ENCODE measurements at regions not wholly inside any gene's neighbourhood (a gene's known extent, or its start where the extent isn't known, plus 50 kb on each side); places are given as distances from the start of the nearest gene placed in this dataset.
"Not testable (repeated sequence)": the region's sequence is repeated elsewhere in the genome, so short reads cannot be mapped to it uniquely, and the experiment has no call there.

DNA sequence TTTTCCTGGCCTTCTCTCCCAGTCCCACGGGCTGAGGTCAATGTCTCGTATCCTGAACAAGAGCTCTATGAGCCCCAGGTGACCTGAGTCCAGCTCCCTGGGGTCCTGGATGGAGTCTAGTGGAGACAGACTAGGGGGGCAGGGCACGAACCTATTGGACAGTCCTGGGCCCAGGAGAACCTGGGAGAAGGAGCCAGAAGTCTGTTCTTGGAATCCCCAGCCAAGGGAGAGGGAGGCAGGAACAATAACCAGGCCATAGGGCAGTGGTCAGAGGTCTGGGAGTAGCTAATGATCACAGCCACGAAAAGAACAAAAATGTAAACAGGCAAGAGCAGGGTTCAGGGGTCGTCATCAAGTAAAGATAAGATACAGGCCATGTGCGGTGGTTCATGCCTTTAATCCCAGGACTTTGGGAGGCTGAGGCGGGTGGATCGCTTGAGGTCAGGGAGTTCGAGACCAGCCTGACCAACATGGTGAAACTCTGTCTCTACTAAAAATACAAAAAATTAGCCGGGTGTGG is 60.8 kb downstream of the COPRS start:
- DNase-seq (ENCODE audit: low read depth in 2 of 2) = no peak

DNA sequence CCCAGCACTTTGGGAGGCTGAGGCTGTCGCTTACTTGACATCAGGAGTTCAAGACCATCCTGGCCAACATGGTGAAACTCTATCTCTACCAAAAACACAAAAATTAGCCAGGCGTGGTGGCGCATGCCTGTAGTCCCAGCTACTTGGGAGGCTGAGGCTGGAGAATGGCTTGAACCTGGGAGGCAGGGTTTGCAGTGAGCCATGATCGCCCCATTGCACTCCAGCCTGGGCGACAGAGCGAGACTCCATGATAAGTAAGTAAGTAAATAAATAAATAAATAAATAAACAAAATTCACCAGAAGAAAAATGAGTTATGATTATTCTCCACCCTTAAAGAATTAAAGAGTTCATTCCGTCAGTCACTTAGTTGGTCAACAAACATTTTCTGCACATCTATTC is 63.1 kb downstream of the COPRS start:
- not testable (repeated sequence) for DNase-seq (ENCODE audit: low read depth in 2 of 2)

DNA sequence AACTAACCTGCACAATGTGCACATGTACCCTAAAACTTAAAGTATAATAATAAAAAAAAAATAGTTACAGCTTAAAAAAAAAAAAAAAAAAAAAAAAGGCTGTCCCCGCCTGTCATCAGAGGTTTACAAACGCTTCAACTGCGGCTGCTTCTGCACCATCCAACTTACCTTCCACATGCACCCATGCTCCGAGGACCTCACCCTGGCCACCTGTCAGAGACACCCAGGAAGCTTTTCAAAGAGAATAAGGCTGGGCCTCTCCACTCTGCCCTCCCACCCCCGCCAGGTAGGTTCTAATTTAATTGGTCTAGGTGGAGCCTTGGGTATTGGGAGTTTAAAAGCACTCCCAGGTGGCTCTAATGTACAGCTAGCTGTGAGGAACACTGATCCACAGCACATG is 64.9 kb downstream of the COPRS start:
- DNase-seq (ENCODE audit: low read depth in 2 of 2) = no peak

- DNase-seq (ENCODE audit: low read depth in 2 of 2) = not testable (repeated sequence)
Measured at GRCh38 chr17:31793634-31794033, 65.4 kb downstream of the COPRS start.

DNA sequence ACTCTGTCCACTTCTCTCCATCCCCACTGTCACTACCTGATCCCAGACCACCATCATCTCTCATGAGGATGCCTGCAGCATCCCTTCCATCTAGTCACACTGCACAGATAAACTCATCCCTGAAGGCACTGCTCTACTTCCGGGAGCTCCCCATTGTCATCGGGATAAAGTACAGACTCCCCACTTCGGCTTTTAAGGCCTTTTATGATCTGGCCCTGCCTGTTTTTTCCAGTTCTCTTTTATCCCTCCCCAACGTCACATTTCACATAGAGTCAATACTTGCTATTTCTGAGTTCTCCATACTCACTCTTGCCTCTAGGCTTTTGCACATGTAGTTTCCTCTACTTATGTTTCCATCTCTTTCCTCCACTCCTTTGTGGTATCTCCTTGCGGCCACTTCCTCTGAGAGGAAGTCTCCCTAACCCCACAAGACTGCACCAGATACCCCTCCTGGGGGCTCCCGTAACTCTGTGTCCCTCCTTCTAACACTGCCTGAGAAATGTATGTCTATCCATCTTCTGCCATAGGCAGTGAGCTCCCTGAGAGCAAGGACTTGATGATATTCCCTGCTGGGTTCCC is 66.9 kb downstream of the COPRS start:
- DNase-seq (ENCODE audit: low read depth in 2 of 2) = no peak

DNA sequence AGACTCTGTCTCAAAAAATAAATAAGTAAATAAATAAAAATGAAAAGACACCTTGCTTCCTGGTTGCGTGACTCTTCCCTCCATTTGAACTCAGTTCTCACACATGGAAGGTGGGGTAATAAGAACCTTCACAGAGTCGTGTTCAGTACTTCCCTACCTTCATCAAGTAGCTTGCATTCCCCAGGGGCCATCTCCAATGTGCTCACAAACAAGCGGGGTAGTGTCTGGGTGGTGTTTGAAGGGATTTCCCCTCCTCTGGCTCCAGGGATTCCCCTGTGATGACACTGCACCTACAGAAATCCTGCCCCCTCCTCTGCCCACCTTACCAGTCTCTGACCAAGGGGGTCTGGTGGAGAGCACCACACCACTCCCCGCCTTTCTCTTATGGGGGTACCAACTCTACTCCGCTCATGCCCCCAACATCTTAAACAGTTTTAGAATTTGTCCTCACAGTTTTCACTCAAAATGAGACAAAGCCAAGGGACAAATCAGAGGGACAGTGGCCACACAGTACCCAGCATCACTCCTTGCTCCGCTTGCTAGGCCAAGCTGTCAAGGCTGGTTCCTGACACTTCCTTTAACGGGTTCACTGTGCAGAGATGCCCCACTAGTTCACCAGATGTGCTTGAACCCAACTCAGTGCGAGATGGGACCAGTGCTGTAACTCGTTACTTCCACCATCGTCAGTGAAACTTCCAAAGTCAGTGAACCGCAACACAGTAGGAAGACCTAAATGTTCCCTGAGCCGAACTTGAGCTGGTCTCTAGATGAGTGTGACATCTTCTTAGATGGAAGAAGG is 69.1 kb downstream of the COPRS start:
- DNase-seq (ENCODE audit: low read depth in 2 of 2) = no peak

DNA sequence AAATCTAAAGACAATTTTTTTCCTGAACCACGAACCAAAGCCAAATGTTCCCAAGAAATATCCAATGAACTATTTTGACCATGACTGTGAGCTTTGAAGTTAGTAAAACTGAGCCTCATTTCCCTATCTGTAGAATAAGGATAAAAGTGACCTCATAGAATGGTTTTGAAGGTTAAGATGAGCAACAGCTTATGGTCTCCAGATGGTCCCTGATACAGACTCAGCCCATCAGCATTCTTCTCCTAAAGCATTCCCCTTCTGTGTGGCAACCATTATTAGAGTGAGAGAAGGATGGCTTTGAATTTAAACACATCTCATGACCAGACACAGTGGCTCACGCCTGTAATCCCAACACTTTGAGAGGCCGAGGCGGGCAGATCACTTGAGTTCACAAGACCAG is 70.1 kb downstream of the COPRS start:
- DNase-seq (ENCODE audit: low read depth in 2 of 2) = no peak

GRCh38 chr17:31788571-31788946 is 70.5 kb downstream of the COPRS start:
- no peak for DNase-seq (ENCODE audit: low read depth in 2 of 2)

DNA sequence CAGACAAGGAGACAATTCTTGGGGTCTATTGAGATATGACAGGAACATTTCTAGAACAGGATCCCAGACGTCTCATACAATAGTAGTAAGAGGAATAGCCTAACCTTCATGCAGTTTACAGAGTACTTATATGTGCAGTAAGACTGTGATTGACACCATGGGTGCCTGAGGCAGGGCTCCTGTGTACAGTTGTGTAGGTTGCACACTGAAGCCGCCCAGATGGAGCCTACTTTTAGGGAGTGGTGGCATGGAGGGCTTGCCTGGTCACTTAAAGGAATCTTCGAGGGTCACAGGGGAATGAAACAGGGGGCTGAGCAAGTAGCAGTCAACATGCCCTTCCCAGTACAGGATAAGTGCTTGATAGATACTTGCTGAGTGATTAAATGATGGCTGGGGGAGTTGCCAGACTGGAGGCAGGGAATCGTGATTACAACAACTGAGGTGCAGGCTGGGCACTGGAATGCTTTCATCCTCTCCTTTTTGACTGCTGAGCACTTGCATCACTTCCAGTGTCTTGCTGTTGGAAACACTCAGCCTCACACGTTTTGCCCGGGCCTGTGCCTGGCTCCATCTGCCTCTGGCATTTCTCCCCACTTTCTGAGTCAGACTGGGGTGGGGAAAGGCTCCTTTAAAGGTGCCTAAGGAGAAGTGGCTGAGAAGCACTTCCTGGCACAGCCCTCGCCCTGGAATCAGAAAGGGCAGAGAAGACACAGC is 71.0 kb downstream of the COPRS start:
- no peak for DNase-seq (ENCODE audit: low read depth in 2 of 2)

DNA sequence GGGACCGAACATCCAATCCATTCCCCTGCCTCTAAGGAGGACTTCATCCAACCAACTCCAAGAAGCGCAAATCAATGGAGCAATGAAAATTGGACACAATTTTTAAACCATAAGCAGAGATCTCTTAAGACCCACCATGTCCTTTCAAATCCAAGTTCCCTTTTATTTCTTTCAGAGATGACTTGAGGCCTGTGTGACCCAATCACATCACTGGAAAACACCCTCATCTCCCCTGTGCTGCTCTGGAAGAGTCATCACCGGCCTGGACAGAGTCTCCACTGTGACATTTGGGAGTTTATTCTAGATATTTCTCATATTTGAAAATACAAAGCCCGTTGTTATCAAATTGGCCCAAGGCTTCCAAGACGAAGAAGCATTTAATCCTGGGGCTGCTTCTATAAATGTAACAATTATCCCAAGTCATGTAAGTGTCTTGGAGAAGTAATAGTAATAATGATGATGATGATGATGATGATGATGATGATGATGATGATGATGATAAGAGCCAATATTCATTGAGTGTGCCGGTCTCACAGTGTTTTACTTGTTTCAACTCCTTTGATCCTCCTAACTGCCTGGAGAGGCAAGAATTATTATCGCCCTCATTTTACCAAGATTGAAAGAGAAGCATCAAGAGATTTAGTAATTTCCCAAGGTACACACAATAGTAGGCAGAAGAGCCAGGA is 72.1 kb downstream of the COPRS start:
- DNase-seq (ENCODE audit: low read depth in 2 of 2) = no peak

DNA sequence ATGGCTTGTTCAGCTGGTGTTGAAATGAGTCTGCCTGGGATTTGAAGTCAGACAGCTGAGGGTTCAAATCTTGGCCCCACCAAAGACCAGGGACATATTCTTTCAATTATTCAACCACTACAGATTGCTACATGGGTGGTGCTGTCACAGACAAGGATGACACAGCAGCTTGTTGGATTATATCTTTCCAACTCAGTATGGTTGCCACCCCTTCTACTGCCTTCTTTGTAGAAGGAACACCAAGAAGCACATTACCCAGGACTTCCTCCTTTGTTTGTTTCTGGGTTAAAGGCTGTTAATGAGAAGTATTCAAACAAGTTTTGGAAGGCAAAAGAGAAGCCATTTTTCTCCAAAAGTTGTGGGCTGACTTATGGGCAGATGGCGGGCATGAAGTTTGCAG is 78.6 kb downstream of the COPRS start:
- no peak for DNase-seq (ENCODE audit: low read depth in 2 of 2)

GRCh38 chr17:31778523-31778922 is 80.5 kb downstream of the COPRS start:
- no peak for DNase-seq (ENCODE audit: low read depth in 2 of 2)

DNA sequence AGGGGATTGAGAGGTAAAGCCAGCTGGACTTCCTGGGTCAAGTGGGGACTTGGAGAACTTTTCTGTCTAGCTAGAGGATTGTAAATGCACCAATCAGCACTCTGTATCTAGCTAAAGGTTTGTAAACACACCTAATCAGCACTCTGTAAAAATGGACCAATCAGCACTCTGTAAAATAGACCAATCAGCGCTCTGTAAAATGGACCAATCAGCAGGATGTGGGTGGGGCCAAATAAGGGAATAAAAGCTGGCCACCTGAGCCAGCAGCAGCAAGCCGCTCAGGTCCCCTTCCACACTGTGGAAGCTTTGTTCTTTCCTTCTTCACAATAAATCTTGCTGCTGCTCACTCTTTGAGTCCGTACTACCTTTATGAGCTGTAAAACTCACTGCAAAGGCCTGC is 87.7 kb downstream of the COPRS start:
- DNase-seq (ENCODE audit: low read depth in 2 of 2) = not testable (repeated sequence)

- DNase-seq (ENCODE audit: low read depth in 2 of 2) = not testable (repeated sequence)
Measured at GRCh38 chr17:31770501-31770900, 88.5 kb downstream of the COPRS start.

DNA sequence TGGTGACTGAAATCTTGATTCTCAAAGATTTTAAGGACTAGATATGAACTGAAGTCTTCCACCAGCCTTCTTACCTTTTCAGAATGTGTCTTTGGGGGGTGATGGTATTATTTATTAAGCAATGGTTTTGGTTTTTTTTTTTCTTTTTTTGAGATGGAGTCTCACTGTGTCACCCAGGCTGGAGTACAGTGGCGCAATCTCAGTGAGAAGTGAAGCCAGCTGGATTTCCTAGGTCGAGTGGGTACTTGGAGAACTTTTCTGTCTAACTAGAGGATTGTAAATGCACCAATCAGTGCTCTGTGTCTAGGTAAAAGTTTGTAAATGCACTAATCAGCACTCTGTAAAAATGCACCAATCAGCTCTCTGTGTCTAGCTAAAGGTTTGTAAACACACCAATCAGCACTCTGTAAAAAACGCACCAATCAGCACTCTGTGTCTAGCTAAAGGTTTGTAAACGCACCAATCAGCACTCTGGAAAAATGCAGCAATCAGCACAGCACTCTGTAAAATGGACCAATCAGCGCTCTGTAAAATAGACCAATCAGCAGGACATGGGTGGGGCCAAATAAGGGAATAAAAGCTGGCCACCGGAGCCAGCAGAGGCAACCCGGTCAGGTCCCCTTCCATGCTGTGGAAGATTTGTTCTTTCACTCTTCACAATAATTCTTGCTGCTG is 97.1 kb downstream of the COPRS start:
- DNase-seq (ENCODE audit: low read depth in 2 of 2) = not testable (repeated sequence)

GRCh38 chr17:31758646-31759045 is 100.4 kb downstream of the COPRS start:
- no peak for DNase-seq (ENCODE audit: low read depth in 2 of 2)

GRCh38 chr17:31757097-31757496 is 101.9 kb downstream of the COPRS start:
- no peak for DNase-seq (ENCODE audit: low read depth in 2 of 2)

DNA sequence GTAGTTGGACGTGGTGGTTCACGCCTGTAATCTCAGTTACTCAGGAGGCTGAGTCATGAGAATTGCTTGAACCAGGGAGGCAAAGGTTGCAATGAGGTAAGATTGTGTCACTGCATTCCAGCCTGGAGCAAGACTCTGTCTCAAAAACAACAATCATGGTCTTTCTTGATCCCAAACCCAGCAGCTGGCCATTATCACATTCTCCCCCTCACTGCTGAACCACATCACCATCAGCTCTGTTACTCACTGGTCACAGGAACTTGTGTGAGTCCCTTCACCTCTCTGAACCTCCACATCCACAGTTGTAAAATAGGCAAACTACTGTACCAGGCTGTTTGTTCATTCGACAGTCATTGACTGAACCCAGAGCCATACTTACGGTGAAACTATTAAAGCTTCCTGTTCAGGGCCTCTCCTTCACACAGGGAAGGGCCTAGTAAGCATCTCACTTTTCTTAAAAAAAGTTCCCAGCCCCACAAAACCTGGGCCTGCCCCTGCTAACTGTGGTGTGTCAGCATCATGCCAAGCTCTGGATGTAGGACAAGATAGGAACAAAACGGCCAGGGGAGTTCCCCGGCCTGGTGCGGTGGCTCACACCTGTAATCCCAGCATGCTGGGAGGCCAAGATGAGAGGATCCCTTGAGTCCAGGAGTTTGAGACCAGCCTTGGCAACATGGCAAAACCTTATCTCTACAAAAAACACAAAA is 104.7 kb downstream of the COPRS start:
- DNase-seq (ENCODE audit: low read depth in 2 of 2) = no peak

GRCh38 chr17:31753011-31753410 is 106.0 kb downstream of the COPRS start:
- no peak for DNase-seq (ENCODE audit: low read depth in 2 of 2)

DNA sequence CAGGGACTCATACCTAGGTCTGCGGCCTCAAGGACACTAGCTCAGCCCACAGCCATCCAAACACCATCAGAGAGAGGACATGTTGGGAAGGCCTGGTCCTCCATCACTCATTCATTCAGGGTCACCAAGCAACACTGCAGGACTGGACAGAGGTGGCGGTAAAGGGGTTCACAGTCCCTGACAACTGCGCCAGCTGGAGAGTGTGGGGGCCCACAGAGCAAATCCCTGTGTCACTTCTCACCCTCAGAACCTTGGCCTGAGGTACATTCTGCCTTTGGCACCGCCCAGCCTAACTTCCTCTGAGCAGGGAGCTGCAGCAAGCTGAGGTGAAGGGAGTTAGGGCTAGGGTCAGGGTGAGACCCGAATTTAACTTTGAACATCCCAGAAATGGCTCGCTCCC is 106.5 kb downstream of the COPRS start:
- DNase-seq (ENCODE audit: low read depth in 2 of 2) = no peak

GRCh38 chr17:31750578-31750977 is 108.5 kb downstream of the COPRS start:
- DNase-seq (ENCODE audit: low read depth in 2 of 2) = no peak
